Brain pericyte (primary cell): ENCODE measurements at regions not wholly inside any gene's neighbourhood (a gene's known extent, or its start where the extent isn't known, plus 50 kb on each side); places are given as distances from the start of the nearest gene placed in this dataset.
"Not testable (repeated sequence)": the region's sequence is repeated elsewhere in the genome, so short reads cannot be mapped to it uniquely, and the experiment has no call there.

Experiments used
- DNase-seq: peaks from one replicate; pipeline ENCODE4 v3.0.0-alpha.2; 2012; ENCODE audit warnings: low read depth, low spot score

DNA sequence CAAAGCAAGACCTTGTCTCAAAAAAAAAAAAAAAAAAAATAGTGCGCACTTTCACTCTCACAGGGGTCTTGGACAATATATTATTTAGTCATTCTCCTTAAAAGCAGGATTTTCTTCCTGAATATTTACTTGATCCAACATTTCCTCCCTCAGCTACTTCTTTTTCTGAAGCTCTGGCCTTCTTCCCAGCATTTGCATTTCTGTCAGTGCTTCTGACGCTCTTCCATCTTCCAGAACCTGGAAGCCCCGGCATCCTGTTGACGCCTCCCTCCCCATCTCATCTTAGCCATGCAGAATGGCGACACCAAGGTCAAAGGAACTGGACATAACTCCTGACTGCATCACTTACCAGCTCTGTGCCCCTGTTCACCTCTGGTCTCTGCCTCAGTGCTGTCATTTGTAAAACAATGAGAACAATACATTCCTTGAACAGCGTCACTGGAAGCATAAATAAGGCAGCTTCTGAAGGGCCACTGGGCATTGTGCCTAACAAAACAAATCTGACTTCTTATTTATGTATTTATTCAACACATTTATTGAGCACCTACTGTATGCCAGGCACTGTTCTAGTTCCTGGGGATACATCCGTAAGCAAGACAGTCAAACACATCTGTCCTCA is 90.9 kb upstream of the MDM1 start:
- DNase-seq: no peak

- no peak for DNase-seq
Measured at GRCh38 chr12:68425998-68426397, 93.8 kb upstream of the MDM1 start.

- no peak for DNase-seq
Measured at GRCh38 chr12:68428211-68428610, 96.0 kb upstream of the MDM1 start.

DNA sequence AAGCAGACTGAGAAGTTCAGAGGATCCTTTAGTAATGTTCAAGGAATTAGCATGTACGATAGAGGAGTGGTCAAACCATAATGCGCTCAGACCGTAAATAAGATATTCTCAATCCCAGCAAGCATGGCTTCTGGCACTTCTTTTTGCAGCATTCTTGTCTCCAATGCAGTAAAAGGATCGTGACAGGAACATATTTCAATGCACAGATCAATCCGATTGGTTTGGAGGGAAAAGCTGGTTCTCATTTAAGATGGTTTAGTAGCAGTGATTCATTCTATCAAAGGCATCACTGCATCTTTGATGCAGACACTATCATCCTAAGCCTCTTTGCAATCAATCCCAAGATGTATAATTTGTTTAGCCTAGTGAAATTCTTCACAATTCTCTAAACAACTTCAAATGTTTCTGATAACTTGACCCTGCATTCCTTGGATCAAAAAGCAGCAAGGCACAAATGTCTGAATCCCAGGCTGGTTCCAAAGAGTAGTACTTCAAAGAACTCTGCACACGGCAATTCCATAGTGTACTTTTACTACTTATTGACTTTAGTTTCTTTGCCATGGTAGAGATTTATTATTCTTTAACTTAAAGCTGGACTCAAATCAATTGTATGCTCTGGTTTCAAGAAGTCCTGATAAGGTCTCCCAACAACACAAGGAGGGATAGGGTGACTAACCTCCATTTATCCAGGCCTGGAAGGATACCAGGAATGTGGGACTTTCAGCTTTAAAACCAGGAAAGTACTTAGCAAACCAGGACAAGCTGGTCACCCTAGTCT is 96.8 kb upstream of the MDM1 start:
- no peak for DNase-seq

GRCh38 chr12:68429696-68430095 is 97.5 kb upstream of the MDM1 start:
- no peak for DNase-seq

DNA sequence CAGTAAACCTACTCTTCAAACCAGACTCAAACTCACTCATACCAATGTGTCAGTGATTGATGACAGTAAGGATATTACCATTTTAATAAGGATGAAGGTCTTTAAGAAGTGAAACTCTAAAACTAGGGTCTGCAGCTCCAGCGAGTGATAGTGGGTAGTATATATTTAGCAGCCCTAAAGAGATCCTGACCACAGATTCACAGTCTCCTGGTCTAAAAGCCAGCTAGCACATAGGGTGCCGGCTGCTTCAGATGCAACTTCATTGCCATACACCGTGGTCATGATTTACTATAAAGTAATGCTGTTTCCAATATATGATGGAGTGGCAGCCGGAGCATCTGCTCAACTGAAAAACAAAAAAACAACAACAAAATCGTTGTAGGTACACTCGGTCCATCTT is 99.6 kb upstream of the MDM1 start:
- DNase-seq: no peak

DNA sequence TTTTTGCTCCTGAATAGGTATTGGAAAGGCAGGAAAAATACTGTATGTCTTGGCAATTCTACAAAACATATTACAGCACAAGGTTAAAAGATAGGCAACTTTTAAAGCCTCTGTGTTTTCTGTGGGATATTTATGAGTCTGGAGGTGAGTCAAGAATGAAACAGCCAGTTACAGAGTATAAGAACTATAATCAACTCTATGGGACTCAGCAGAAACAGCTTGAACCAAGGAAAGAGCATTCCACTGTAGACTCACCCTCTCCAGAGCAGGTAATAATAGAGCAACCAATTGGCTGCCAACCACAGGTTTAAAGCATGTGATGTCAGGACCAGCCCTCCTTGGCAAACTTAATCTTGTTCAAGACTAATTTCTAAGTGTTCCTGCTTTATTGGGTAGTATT is 100.5 kb upstream of the MDM1 start:
- DNase-seq: no peak

DNA sequence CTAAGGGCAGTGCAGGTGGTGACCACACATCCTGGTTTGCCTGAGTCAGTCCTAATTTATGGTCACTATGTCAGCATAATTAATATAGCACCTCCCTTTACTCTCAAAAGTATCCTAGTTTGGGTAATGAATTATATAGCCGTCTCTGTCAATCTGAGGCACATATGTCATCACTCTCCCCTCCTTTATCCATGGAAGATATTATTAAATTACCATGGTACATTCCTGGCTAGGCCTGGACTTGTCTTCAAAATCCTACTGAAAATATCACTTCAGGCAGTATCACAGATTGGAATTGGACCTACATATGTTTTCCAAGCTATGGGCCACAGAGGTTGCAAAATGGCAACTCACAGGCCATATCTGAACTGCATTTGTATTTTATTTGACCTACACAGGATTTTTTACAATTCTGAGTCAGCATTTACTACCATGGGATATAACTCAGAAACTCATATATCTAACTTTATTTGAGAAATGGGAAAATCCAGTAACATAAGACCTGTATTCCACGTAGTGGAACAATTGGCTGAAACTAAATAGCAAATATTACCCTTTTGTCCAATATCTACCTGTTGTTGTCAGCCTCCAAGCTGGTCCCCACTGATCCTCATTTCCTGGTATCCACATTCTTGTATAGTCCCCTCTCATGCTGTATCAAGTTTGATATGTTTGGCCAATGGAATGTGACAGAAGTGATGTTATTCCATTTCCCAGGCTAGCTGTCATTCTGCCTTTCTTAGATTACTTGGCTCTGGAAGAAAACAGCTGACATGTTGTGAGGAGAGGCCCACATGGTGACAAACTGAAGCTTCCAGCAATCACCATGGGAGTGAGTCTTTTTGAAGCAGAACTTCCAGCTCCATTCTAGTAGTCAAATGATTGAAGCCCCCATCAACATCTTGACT is 102.5 kb upstream of the MDM1 start:
- no peak for DNase-seq

DNA sequence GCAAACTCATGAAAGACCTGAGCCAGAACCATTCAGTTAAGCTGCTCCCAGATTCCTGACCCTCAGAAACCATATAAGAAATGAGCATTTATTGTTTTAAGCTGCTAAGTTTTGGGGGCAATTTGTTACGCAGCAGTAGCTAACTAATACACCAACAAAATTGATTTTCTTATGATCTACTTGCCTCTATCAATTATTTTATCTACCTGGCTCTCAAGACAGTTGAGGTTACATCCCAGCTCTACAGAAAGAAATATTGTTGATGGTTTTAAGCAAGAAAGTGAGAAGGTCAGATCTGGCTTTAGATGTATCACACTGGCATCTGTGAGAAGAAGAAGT is 103.1 kb upstream of the MDM1 start:
- no peak for DNase-seq

GRCh38 chr12:68435816-68436215 is 103.7 kb upstream of the MDM1 start:
- DNase-seq: no peak

DNA sequence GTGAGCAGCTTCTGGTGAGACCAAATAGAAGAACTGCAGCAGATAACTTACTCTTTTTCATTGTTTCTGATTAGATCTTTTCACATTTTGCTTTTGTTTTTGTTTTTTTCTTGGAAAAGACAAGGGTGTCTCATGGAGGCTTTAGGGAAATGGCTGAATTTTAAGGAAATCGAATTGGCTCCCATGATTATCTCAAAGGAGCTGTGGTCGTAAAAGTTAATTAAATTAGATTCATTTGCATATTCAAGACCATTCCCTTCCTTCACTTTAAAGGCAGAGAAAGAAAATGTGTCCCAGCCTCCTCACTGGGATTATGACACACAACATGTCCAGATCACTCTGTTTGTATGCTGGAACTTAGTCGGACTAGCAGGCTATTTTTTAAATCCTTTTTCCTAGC is 106.4 kb upstream of the MDM1 start:
- DNase-seq: no peak

DNA sequence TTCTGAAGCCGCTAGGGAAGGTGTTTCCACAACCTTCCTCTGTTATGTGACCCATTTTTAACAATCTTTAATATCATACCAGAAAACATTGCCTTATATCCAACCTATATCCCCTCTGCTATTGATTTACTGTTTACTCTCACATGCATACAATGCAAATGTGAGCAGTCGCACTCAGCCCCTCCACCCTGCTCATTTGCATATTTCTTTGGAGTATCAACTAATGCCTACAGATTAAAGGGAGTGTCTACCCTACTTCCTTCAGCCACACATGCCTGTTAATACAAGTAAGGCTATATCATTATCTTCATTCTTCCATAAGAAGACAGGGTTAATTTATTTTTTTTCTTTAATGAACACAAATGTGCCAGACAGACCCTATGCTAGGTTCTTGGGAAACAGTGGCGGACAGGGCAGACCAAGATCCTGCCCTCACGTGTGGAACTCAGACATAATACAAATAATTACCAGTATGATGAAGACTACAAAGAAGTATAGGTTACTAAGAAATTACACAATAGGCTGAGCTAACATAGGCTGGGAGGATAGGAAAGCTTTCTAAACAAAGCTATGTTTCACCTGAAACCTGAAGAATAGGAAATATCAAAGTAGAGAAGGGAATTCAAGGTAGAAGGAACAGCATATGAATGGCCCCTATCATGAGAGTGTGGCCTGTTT is 107.3 kb upstream of the MDM1 start:
- DNase-seq: no peak

GRCh38 chr12:68440068-68440581 is 108.0 kb upstream of the MDM1 start:
- DNase-seq: no peak

GRCh38 chr12:68441167-68441566 is 109.0 kb upstream of the MDM1 start:
- no peak for DNase-seq

DNA sequence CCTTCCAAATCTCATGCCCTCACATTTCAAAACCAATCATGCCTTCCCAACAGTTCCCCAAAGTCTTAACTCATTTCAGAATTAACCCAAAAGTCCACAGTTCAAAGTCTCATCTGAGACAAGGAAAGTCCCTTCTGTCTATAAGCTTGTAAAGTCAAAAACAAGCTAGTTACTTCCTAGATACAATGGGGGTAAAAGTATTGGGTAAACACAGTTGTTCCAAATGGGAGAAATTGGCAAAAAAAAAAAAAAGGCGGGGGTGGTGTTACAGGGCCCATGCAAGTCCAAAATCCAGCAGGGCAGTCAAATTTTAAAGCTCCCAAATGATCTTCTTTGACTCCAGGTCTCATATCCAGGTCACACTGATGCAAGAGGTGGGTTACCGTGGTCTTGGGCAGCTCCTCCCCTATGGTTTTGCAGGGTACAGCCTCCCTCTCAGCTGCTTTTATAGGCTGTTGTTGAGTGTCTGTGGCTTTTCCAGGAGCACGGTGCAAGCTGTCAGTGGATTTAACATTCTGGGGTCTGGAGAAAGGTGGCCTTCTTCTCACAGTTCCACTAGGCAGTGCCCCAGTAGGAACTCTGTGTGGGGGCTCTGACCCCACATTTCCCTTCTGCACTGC is 110.3 kb upstream of the MDM1 start:
- DNase-seq: not testable (repeated sequence)

DNA sequence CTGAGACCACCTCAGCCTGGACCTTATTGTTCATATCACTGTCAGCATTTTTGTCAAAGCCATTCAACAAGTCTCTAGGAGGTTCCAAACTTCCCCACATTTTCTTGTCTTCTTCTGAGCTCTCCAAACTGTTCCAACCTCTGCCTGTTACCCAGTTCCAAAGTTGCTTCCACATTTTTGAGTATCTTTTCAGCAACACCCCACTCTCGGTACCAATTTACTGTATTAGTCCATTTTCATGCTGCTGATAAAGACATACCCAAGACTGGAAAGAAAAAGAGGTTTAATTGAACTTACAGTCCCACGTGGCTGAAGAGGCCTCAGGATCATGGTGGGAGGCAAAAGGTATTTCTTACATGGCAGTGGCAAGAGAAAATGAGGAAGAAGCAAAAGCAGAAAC is 111.5 kb upstream of the MDM1 start:
- DNase-seq: not testable (repeated sequence)

DNA sequence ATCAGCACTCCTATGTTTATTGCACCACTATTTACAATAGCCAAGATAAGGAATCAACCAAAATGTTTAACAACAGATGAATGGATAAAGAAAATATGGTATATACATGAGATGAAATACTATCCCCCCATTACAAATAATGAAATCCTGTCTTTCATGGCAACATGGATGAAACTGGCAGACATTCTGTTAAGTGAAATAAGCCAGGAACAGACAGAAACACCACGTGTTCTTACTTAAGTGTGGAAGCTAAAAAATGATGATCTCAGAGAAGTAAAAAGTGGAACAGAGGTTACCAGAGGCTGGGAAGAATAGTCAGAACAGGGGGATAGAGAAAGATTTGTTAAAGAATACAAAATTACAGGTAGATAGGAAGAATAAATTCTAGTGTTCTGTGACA is 113.7 kb upstream of the MDM1 start:
- DNase-seq: no peak

GRCh38 chr12:68446384-68446783 is 114.2 kb upstream of the MDM1 start:
- DNase-seq: no peak

- DNase-seq: no peak
Measured at GRCh38 chr12:68446901-68447796, 115.0 kb upstream of the MDM1 start.

- no peak for DNase-seq
Measured at GRCh38 chr12:68447797-68448260, 115.7 kb upstream of the MDM1 start.
